Activated B cell treated with CpG ODN at 0.5 μM for 24 hours (primary cell): ENCODE measurements at regions not wholly inside any gene's neighbourhood (a gene's known extent, or its start where the extent isn't known, plus 50 kb on each side); places are given as distances from the start of the nearest gene placed in this dataset.

ENCODE experiments used
- ATAC-seq: fragments of 200-7000 bp; cut with Tn5 transposase; one replicate; pipeline ENCODE4 v1.10.0; 2021; ENCODE audit warnings: low read depth, mild to moderate bottlenecking, moderate library complexity
- CTCF ChIA-PET: fragments of 350-600 bp; sonication (Branson Sonifier 250); formaldehyde crosslinking; loops from one replicate; lab custom pipeline; 2021; ENCODE audit warnings: antibody characterized with exemption; lab: Charles Lee
- POLR2A ChIA-PET: fragments of 350-600 bp; sonication (Branson Sonifier 250); formaldehyde crosslinking; loops from one replicate; lab custom pipeline; 2021; ENCODE audit warnings: antibody characterized with exemption; lab: Charles Lee
- DNase-seq: peaks from one replicate; pipeline ENCODE4 v3.0.0; 2022
- H3K27ac Mint-ChIP-seq: one replicate; pipeline ENCODE4 v1.8.0; 2020; ENCODE audit warnings: mixed read lengths
- H3K27me3 Mint-ChIP-seq: one replicate; pipeline ENCODE4 v1.8.0; 2021; ENCODE audit warnings: mixed read lengths
- H3K36me3 Mint-ChIP-seq: one replicate; pipeline ENCODE4 v1.8.0; 2021; ENCODE audit warnings: low read depth, mixed read lengths
- H3K4me1 Mint-ChIP-seq: one replicate; pipeline ENCODE4 v1.8.0; 2021; ENCODE audit warnings: mixed read lengths
- H3K4me3 Mint-ChIP-seq: one replicate; pipeline ENCODE4 v1.8.0; 2020; ENCODE audit warnings: mild to moderate bottlenecking, mixed read lengths
- H3K9me3 Mint-ChIP-seq: one replicate; pipeline ENCODE4 v1.8.0; 2020; ENCODE audit warnings: mixed read lengths
- CTCF ChIP-seq: fragments of 200-600 bp; IDR thresholded peaks from one replicate; pipeline ENCODE4 v1.8.0; 2022; ENCODE audit warnings: antibody characterized with exemption, mild to moderate bottlenecking
- intact Hi-C: fragments of 100-400 bp; cut with micrococcal nuclease; formaldehyde crosslinking; loops from one replicate; pipeline ENCODE4 v1.15.1; 2024

- no peak overlapping the region for H3K4me3 Mint-ChIP-seq
- H3K9me3 Mint-ChIP-seq = peaks cover 2% of the 10 kb centered on the region
- intact Hi-C loops = no loop called here
- CTCF ChIA-PET = no interaction called here
- TF ChIP-seq CTCF = no peak
- H3K27me3 Mint-ChIP-seq = no peaks in the 10 kb centered on the region
- H3K27ac Mint-ChIP-seq = no peak overlapping the region
- ATAC-seq = no peak
- POLR2A ChIA-PET = interaction anchor here (0.5 kb wide), 1 partner anchor 185 kb away, joined by 3 read pairs; no protein-coding TSS in a partner anchor
- no peak for DNase-seq
- H3K36me3 Mint-ChIP-seq = no peaks in the 10 kb centered on the region
- H3K4me1 Mint-ChIP-seq = no peaks in the 10 kb centered on the region
Measured at GRCh38 chr7:68399991-68400590, 1198.2 kb upstream of the AUTS2 start.

GRCh38 chr7:68400783-68401182, 1197.5 kb upstream of the AUTS2 start:
- Mint-ChIP-seq H3K27me3 (no peaks in the 10 kb centered on the region), H3K4me1 (no peaks in the 10 kb centered on the region), H3K9me3 (peaks cover 2% of the 10 kb centered on the region), H3K27ac (no peak overlapping the region), H3K4me3 (no peak overlapping the region), H3K36me3 (no peaks in the 10 kb centered on the region)
- DNase-seq (no peak), ATAC-seq (no peak)
- intact Hi-C loops = no loop called here
- POLR2A ChIA-PET = no interaction called here
- CTCF ChIA-PET = no interaction called here
- TF ChIP-seq CTCF = no peak

GRCh38 chr7:68401313-68401712, 1197.0 kb upstream of the AUTS2 start:
- Mint-ChIP-seq H3K4me1 (no peaks in the 10 kb centered on the region), H3K36me3 (no peaks in the 10 kb centered on the region), H3K4me3 (no peak overlapping the region), H3K27ac (no peak overlapping the region), H3K9me3 (peaks cover 2% of the 10 kb centered on the region), H3K27me3 (no peaks in the 10 kb centered on the region)
- TF ChIP-seq CTCF = no peak
- ATAC-seq = no peak
- DNase-seq = no peak
- ChIA-PET CTCF (no interaction called here), POLR2A (no interaction called here)
- intact Hi-C loops = no loop called here

- Mint-ChIP-seq H3K27me3 (no peaks in the 10 kb centered on the region), H3K36me3 (no peaks in the 10 kb centered on the region), H3K27ac (no peak overlapping the region), H3K4me1 (no peaks in the 10 kb centered on the region), H3K9me3 (peaks cover 3% of the 10 kb centered on the region), H3K4me3 (no peak overlapping the region)
- ChIA-PET POLR2A (no interaction called here), CTCF (no interaction called here)
- intact Hi-C loops = no loop called here
- no peak for TF ChIP-seq CTCF
- ATAC-seq (no peak), DNase-seq (no peak)
Measured at GRCh38 chr7:68406480-68406879, 1191.8 kb upstream of the AUTS2 start.

- Mint-ChIP-seq H3K36me3 (no peaks in the 10 kb centered on the region), H3K4me3 (no peak overlapping the region), H3K27me3 (no peaks in the 10 kb centered on the region), H3K27ac (no peak overlapping the region), H3K4me1 (no peaks in the 10 kb centered on the region), H3K9me3 (peaks cover 3% of the 10 kb centered on the region)
- DNase-seq = no peak
- ChIA-PET CTCF (no interaction called here), POLR2A (no interaction called here)
- TF ChIP-seq CTCF = no peak
- no peak for ATAC-seq
- intact Hi-C loops = no loop called here
Measured at GRCh38 chr7:68407460-68407859, 1190.8 kb upstream of the AUTS2 start.
